ENCODE measurements at regions not wholly inside any gene's neighbourhood (a gene's known extent, or its start where the extent isn't known, plus 50 kb on each side); places are given as distances from the start of the nearest gene placed in this dataset.

GRCh38 chr16:52690468-52690867, 143.5 kb upstream of the TOX3 start:
- Histone ChIP-seq H3K9ac (replicated peaks in 1 of 4; ENCODE audit: extremely low read depth in 1 of 4, low read depth in 3 of 4, low read length in 3 of 4) (no peak overlapping the region), H4K91ac (replicated peaks; ENCODE audit: insufficient read length, low read length) (no peak overlapping the region), H3K4me1 (replicated peaks in 1 of 4; ENCODE audit: control insufficient read depth in 3 of 4, insufficient read depth in 4 of 4, low read length in 3 of 4) (no peaks in the 10 kb centered on the region), H4K8ac (ENCODE audit: extremely low read depth, insufficient read depth, low read length) (no peak overlapping the region), H2AK5ac (ENCODE audit: low read depth, low read length) (no peak overlapping the region), H3K36me3 (ENCODE audit: control insufficient read depth in 2 of 4, insufficient read depth in 4 of 4, low read length in 3 of 4) (no peaks in the 10 kb centered on the region; a peak in 1 of 8 replicates), H2BK15ac (ENCODE audit: low read length) (no peak overlapping the region), H3K18ac (ENCODE audit: extremely low read depth, low read length) (no peak overlapping the region), H2BK120ac (replicated peaks; ENCODE audit: low read depth, low read length) (no peak overlapping the region), H2AFZ (ENCODE audit: low read length) (no peak overlapping the region), H3K9me3 (ENCODE audit: insufficient read depth in 2 of 2, low read depth in 1 of 2, low read length in 1 of 2) (peaks cover 7 to 17% of the 10 kb centered on the region in 2 experiments; a peak in 3 of 4 replicates), H3K79me2 (ENCODE audit: control insufficient read depth in 1 of 2, insufficient read depth in 2 of 2, low read length in 2 of 2) (no peaks in the 10 kb centered on the region), H3K79me1 (ENCODE audit: low read depth, low read length) (no peaks in the 10 kb centered on the region), H3K23me2 (ENCODE audit: low read depth, low read length) (no peaks in the 10 kb centered on the region), H3K4ac (replicated peaks; ENCODE audit: insufficient read length, low read depth, low read length) (no peak overlapping the region), H2BK5ac (ENCODE audit: low read depth, low read length) (no peak overlapping the region), H3K14ac (ENCODE audit: insufficient read length) (no peak overlapping the region), H2BK20ac (ENCODE audit: low read length) (no peak overlapping the region), H3K4me3 (ENCODE audit: extremely low read depth in 1 of 4, insufficient read depth in 2 of 4, low read depth in 3 of 4, low read length in 4 of 4) (no peak overlapping the region), H3K56ac (replicated peaks; ENCODE audit: insufficient read length, low read depth, low read length) (no peak overlapping the region), H3K27ac (ENCODE audit: low read depth, low read length) (no peak overlapping the region), H4K5ac (ENCODE audit: insufficient read length, low read depth, low read length) (no peak overlapping the region), H4K20me1 (replicated peaks in 1 of 2; ENCODE audit: control insufficient read depth in 1 of 2, insufficient read depth in 2 of 2, low read length in 2 of 2) (no peaks in the 10 kb centered on the region), H2BK12ac (ENCODE audit: low read depth, low read length) (no peak overlapping the region), H3K4me2 (ENCODE audit: insufficient read depth in 1 of 2, low read depth in 2 of 2, low read length in 2 of 2) (no peak overlapping the region), H3K27me3 (replicated peaks in 1 of 4; ENCODE audit: control insufficient read depth in 3 of 4, extremely low read depth in 1 of 4, insufficient read depth in 3 of 4, low read length in 3 of 4) (no peaks in the 10 kb centered on the region), H3K23ac (ENCODE audit: insufficient read length) (no peak overlapping the region)
- WGBS, 2 experiments (ENCODE audit: extremely low coverage in 1 of 2, insufficient coverage in 1 of 2, insufficient read length in 1 of 2, insufficient replicate concordance in 2 of 2, low coverage in 1 of 2, low lambda C conversion rate in 2 of 2, missing lambda C conversion rate in 1 of 2): 91% methylated on average over 1 of the region's 1 CpG; no CpG with 5 or more reads in 1 of the 2 experiments
- FAIRE-seq (no peak), DNase-seq (ENCODE audit: low read depth in 1 of 2, low spot score in 2 of 2) (no peak)
- POLR2A ChIA-PET (ENCODE audit: partially characterized antibody): no interaction called here
- CTCF ChIA-PET (ENCODE audit: partially characterized antibody): no interaction called here
- TF ChIP-seq NRF1 (IDR thresholded peaks at IDR 0.05; ENCODE audit: low read depth, low read length) (no peak), MAX (IDR thresholded peaks at IDR 0.05) (no peak)
